ENCODE measurements at regions not wholly inside any gene's neighbourhood (a gene's known extent, or its start where the extent isn't known, plus 50 kb on each side); places are given as distances from the start of the nearest gene placed in this dataset.

- no peaks in the 10 kb centered on the region for H3K36me3 ChIP-seq (ENCODE audit: insufficient read depth, low read length)
Observed at GRCh38 chr12:83346333-83346732, 659.6 kb downstream of the TMTC2 start.

GRCh38 chr12:83343767-83344166, 657.1 kb downstream of the TMTC2 start:
- Histone ChIP-seq H2AFZ (ENCODE audit: low read length) (no peak overlapping the region), H3K9me2 (ENCODE audit: low read depth, low read length) (no peaks in the 10 kb centered on the region)
- TF ChIP-seq EZH2 (IDR thresholded peaks at IDR 0.05; ENCODE audit: borderline replicate concordance, low read length) (no peak), CTCF (IDR thresholded peaks at IDR 0.05; ENCODE audit: low read length) (no peak)

More at GRCh38 chr12:83346333-83346732, 659.6 kb downstream of the TMTC2 start:
- TF ChIP-seq CTCF (IDR thresholded peaks at IDR 0.05; ENCODE audit: low read length) (no peak), EZH2 (IDR thresholded peaks at IDR 0.05; ENCODE audit: borderline replicate concordance, low read length) (no peak)
- Histone ChIP-seq H3K79me2 (ENCODE audit: insufficient read depth, low read length) (no peaks in the 10 kb centered on the region), H3K27me3 (ENCODE audit: insufficient read depth, low read length) (no peaks in the 10 kb centered on the region), H3K27ac (ENCODE audit: low read depth, low read length, poor library complexity, severe bottlenecking) (no peak overlapping the region), H2AFZ (ENCODE audit: low read length) (no peak overlapping the region), H3K9ac (ENCODE audit: low read length) (no peak overlapping the region), H4K20me1 (ENCODE audit: insufficient read depth, low read length) (no peaks in the 10 kb centered on the region), H3K4me3 (ENCODE audit: low read depth, low read length, poor library complexity, severe bottlenecking) (no peak overlapping the region), H3K4me2 (ENCODE audit: low read length) (no peak overlapping the region), H3F3A (ENCODE audit: insufficient read depth, low read length) (no peaks in the 10 kb centered on the region), H3K4me1 (ENCODE audit: insufficient read depth, low read length, severe bottlenecking) (no peaks in the 10 kb centered on the region), H3K9me3 (ENCODE audit: low read length) (no peaks in the 10 kb centered on the region), H3K9me2 (ENCODE audit: low read depth, low read length) (no peaks in the 10 kb centered on the region)

GRCh38 chr12:83335748-83336147, 649.0 kb downstream of the TMTC2 start:
- H3K27ac ChIP-seq (ENCODE audit: low read depth, low read length, poor library complexity, severe bottlenecking) = no peak overlapping the region
- H3K9me2 ChIP-seq (ENCODE audit: low read depth, low read length) = no peaks in the 10 kb centered on the region
- no peaks in the 10 kb centered on the region for H3K9me3 ChIP-seq (ENCODE audit: low read length)

More at GRCh38 chr12:83343767-83344166, 657.1 kb downstream of the TMTC2 start:
- no peak overlapping the region for H3K27ac ChIP-seq (ENCODE audit: low read depth, low read length, poor library complexity, severe bottlenecking)
- no peaks in the 10 kb centered on the region for H3K79me2 ChIP-seq (ENCODE audit: insufficient read depth, low read length)
- H3K36me3 ChIP-seq (ENCODE audit: insufficient read depth, low read length) = no peaks in the 10 kb centered on the region
- H3K4me2 ChIP-seq (ENCODE audit: low read length) = no peak overlapping the region
- H3K4me1 ChIP-seq (ENCODE audit: insufficient read depth, low read length, severe bottlenecking) = no peaks in the 10 kb centered on the region
- no peaks in the 10 kb centered on the region for H4K20me1 ChIP-seq (ENCODE audit: insufficient read depth, low read length)
- no peaks in the 10 kb centered on the region for H3K27me3 ChIP-seq (ENCODE audit: insufficient read depth, low read length)
- no peaks in the 10 kb centered on the region for H3K9me3 ChIP-seq (ENCODE audit: low read length)
- H3K9ac ChIP-seq (ENCODE audit: low read length) = no peak overlapping the region
- H3F3A ChIP-seq (ENCODE audit: insufficient read depth, low read length) = no peaks in the 10 kb centered on the region
- H3K4me3 ChIP-seq (ENCODE audit: low read depth, low read length, poor library complexity, severe bottlenecking) = no peak overlapping the region

More at GRCh38 chr12:83335748-83336147, 649.0 kb downstream of the TMTC2 start:
- H2AFZ ChIP-seq (ENCODE audit: low read length) = no peak overlapping the region
- no peaks in the 10 kb centered on the region for H3K79me2 ChIP-seq (ENCODE audit: insufficient read depth, low read length)
- no peaks in the 10 kb centered on the region for H3K36me3 ChIP-seq (ENCODE audit: insufficient read depth, low read length)
- no peaks in the 10 kb centered on the region for H4K20me1 ChIP-seq (ENCODE audit: insufficient read depth, low read length)
- no peaks in the 10 kb centered on the region for H3K27me3 ChIP-seq (ENCODE audit: insufficient read depth, low read length)
- H3F3A ChIP-seq (ENCODE audit: insufficient read depth, low read length) = no peaks in the 10 kb centered on the region
- no peak overlapping the region for H3K4me3 ChIP-seq (ENCODE audit: low read depth, low read length, poor library complexity, severe bottlenecking)
- H3K4me1 ChIP-seq (ENCODE audit: insufficient read depth, low read length, severe bottlenecking) = no peaks in the 10 kb centered on the region
- TF ChIP-seq CTCF (IDR thresholded peaks at IDR 0.05; ENCODE audit: low read length) = no peak
- TF ChIP-seq EZH2 (IDR thresholded peaks at IDR 0.05; ENCODE audit: borderline replicate concordance, low read length) = no peak
- H3K9ac ChIP-seq (ENCODE audit: low read length) = no peak overlapping the region
- no peak overlapping the region for H3K4me2 ChIP-seq (ENCODE audit: low read length)
